Left lobe of liver (tissue), 2 donors: ENCODE measurements at regions not wholly inside any gene's neighbourhood (a gene's known extent, or its start where the extent isn't known, plus 50 kb on each side); places are given as distances from the start of the nearest gene placed in this dataset.
"Not testable (repeated sequence)": the region's sequence is repeated elsewhere in the genome, so short reads cannot be mapped to it uniquely, and the experiment has no call there.

Experiments
- ATAC-seq: fragments of 200-7000 bp; cut with Tn5 transposase; one replicate; pipeline ENCODE4 v1.9.1; 2020; ENCODE audit warnings: mild to moderate bottlenecking, moderate library complexity
- DNase-seq: peaks from one replicate; pipeline ENCODE4 v3.0.0-alpha.2; 2020; ENCODE audit warnings: low spot score
- donor health status: DM: no; HTN: no; CAD: no; lungs with moderate emphysema.
- donor health status: DM: no; HTN: yes; CAD: no.

GRCh38 chr4:130043732-130044160 lies 947.8 kb downstream of the C4orf33 start:
- DNase-seq (no peak), ATAC-seq (peak; percentile 88)

- DNase-seq (no peak), ATAC-seq (peak; percentile 42)
These were observed 949.0 kb downstream of the C4orf33 start for GRCh38 chr4:130044788-130045531.

DNA sequence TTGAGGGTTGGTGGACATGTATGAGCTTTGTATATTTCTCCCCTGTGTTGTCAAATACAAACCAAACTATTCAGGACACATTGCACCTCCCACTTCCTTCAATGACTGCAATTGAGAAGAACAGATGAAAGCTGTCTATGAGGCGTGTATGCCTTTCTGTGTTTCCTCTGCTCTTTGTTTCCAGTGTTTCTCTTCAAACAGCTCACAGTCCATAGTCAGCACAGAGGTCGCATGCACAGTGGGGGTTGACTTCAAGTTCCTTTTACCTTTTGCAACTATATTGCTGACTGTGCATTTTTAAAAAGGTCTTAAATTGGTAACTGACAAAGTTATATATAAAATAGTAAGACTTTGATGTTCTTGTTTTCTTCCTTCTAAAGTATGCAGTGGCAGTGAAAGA lies 957.8 kb downstream of the C4orf33 start:
- ATAC-seq = peak; percentile 89
- no peak for DNase-seq

DNA sequence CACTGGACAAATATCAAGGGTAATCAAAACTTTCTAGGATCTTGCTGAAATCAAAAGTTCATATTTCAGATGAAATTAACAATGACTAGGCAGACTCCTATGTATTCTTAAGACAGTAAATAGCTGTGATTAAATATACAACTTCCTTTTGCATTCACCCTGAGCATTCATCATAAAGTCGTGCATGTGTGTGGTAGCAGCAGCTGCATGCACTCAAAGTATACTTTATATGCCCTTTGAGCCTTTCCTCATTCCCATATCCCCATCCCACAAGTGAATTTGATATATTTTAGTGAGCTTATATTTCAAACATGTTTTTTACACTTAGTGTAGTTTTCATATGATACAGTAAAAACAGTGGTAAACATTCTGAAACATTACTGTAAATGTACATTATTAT lies 959.0 kb downstream of the C4orf33 start:
- DNase-seq = no peak
- no peak for ATAC-seq

DNA sequence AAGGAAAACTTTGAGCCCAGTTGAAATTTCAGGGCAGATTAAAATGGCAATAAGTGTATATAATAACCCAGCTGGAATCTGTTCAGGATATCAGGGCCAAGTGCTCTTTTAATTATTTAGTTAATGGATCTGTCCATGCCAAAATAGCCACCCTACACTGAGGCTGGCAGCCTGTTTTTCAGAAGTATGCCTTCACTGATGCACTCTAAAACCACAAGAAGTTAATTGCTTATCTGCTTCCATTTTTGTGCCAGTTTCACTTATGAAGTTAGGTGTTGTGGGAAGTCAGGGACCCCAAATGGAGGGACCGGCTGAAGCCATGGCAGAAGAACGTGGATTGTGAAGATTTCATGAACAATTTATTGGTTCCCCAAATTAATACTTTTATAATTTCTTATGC lies 960.3 kb downstream of the C4orf33 start:
- DNase-seq (no peak), ATAC-seq (no peak)

DNA sequence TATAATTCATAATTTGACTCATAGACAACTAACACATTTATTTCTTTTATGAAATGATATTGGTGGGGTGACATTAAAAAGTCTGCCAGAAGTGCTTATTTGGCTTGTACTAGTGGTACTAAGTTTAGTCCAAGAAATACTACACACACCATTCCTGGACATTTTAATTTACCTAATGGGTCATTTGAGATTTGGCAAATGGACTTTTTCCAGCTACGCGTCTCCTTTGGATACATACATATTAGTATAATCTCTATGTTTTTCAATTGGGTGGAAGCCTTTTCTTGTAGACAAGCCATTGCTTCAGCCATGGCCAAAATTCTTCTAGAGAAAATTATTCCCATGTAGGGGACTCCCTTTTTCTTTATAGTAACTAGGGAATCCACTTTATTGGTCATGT lies 968.5 kb downstream of the C4orf33 start:
- no peak for ATAC-seq

DNA sequence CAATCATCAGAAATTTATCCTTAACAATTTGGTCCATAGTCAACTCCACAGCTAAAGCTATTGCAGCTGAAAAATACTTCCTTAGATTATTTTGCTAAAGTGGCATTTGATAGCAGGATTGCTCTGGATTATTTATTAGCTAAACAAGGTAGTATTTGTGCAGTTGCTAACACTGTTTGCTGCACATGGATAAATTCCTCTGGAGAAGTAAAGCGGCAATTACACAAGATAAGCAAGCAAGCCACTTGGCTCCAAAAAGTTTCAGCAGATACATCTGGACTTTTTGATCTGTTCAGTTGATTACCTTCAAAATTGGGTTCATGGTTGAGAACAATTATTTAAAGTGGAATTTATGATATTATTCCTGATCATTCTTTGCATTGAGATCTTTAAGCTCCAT lies 971.5 kb downstream of the C4orf33 start:
- peak; percentile 84 for ATAC-seq
- no peak for DNase-seq

More for the DNA sequence above, 968.5 kb downstream of the C4orf33 start:
- DNase-seq = no peak

DNA sequence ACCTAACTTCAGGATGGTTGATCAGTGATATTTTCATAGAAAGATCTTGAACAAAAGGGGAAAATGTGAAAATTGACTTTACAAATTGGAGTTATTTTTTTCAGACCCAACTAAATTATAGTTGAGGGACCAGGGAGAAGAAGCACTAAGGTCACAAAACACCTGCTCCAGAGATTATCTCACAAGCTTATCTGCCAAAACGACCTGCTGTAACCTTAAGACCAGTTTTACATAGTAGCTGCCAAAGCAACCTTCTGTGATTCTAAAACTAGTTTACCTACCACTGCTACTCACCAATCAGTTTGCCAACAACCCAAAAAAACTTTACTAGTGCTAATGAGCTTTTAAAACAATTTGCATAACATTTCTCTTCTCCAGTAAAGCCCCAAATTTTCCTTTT lies 972.1 kb downstream of the C4orf33 start:
- no peak for DNase-seq
- ATAC-seq = peak; percentile 85

DNA sequence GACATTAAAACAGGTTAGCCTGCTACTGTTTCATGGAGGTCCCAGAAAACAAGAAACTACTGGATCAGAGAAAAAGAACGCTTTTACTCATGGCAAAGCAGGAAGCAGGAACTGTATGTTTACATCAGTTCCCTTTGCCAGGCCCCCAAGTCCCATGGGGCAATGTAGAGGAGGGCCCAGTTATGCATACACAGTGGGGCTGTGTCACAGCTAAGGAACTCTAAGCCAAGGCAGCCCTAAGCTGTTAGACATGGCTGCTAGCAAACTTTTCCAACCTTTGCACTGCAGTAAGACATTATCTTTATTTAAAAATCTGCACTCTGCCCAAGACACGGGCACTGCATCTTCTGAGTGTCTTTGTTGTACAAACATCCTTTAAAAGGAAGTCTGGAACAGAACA lies 975.8 kb downstream of the C4orf33 start:
- ATAC-seq (no peak), DNase-seq (no peak)

GRCh38 chr4:130073145-130073790 lies 977.3 kb downstream of the C4orf33 start:
- peak; percentile 95 for ATAC-seq
- DNase-seq = no peak

DNA sequence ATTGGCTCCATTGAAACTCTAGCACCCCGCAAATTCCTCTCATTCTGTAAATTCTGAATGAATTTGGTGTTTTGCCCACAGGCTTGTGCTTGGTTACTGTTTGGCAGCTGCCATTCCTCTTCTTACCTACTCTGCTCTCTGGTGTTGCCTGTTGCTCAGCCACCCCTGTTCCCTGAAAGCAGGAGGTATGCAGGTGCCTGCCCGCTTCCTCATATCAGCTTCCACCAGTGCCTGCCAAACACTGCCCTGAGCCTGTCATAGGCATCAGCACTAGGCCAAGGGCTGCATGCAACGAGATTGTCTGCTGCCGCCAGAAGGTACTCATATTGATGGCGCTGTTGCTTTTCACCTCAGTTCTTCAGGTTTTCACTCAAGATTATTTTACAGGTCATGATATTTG lies 978.1 kb downstream of the C4orf33 start:
- peak; percentile 76 for ATAC-seq
- DNase-seq = peak; percentile 66

GRCh38 chr4:130077275-130077674 lies 981.3 kb downstream of the C4orf33 start:
- no peak for ATAC-seq
- no peak for DNase-seq

DNA sequence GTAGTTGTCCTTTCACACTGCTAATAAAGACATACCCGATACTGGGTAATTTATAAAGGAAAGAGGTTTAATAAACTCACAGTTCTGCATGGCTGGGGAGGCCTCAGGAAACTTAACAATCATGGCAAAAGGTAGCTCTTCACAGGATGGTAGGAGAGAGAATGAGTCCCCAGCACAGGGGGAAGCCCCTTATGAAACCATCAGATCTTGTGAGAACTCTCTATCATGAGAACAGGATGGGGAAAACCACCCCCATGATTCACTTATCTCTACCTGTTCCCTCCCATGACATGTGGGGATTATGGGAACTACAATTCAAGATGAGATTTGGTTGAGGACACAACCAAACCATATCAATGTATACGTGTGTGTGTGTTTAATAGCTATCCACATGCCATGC lies 983.1 kb downstream of the C4orf33 start:
- not testable (repeated sequence) for DNase-seq, ATAC-seq

- peak; percentile 92 for ATAC-seq
- peak; percentile 51 for DNase-seq
These were observed 985.0 kb downstream of the C4orf33 start for GRCh38 chr4:130080872-130081451.

DNA sequence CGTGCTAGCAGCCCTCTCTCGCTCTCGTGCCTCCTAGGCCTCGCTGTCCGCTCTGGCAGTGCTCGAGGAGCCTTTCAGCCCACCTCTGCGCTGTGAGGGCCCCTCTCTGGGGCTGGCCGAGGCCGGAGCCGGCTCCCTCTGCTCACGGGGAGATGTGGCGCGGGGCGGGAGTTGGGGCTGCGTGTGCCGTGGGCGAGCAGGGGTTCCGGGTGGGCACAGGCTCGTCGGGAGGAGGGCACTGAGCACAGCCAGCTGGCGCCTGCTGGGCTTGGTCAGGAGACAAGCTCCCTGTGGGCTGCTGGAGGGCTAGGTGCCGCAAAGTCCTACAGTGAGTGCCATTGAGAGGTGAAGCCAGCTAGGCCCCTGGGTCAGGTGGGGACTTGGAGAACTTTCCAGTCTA lies 994.5 kb downstream of the C4orf33 start:
- no peak for ATAC-seq
- DNase-seq = no peak

DNA sequence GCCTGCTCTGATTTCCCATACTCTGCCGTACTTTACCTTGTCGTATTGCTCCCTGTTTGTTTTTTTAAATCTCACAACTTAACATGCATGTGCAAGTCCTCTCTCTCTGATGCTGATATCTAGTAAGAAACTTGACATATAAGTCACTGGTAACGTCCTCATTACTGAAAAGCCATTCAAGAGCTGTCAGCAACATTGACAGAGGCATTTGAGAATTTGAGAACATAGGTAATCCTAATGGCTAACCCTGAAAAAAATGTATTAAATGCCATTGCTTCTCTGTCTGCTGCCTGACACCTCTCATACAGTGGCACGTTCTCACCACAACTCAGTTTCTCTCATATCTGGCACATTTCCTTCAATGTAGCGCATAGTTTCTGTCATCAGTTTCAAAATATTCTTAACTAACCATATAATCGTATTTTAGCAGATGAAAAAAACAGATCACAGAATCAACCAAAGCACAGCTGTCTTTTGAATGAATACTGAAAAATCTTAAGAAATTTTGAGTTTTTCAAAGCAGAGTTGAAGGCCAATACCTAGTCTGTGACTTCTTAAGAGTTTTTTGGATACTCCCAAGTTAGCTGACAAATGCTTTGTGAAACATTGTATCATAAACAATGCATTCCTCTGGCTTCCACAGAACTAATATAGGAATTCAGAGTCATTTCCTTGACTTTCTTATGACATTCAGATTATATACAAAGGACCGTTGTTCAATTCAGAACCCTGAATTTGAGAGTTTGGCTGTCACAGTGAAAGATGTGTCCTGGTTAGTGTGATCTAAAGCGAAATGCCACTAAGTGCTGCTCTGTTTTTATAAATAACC lies 996.4 kb downstream of the C4orf33 start:
- DNase-seq (no peak), ATAC-seq (no peak)

DNA sequence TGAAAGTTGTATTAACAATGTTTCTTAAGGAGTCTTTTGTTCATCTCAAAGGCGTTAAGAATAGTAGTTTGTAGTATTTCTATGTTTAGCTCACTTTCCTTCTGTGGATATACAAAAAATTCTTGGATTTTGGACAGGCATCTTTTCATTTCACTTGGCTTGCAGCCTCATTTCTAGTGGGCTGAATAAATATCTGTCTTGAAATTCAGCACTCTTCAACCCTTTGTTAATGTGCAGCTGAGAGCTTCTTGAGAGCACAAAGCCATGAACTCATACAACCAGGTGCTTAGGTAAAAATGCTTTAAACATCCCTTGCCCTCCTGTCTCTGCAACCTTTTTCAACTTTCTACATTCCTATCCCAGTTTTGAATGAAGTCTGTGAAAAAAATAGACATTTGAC lies 1003.2 kb downstream of the C4orf33 start:
- ATAC-seq (no peak), DNase-seq (no peak)

GRCh38 chr4:130110189-130110588 lies 1014.2 kb downstream of the C4orf33 start:
- ATAC-seq = no peak

DNA sequence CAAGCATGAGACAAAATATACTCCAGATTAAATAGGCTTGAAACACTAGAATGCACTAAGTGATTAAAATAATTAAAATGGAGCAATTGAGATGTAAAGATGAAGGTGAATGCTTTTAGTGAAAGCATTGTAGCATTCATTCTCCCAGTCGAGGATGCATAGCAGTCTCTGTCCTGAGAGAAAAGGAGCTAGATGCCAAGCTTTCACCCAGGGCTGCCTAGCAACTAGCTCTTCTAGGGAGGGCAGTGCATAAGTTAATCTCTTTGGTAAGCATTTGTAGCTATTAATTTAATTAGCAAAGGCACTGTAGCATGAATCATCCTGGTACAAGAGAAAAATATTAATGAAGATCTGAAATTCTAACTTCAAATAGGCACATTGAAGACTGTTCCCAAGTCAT lies 1014.8 kb downstream of the C4orf33 start:
- ATAC-seq = no peak
- no peak for DNase-seq

More at GRCh38 chr4:130110189-130110588, 1014.2 kb downstream of the C4orf33 start:
- DNase-seq = no peak

- no peak for DNase-seq
These were observed 1028.1 kb downstream of the C4orf33 start for GRCh38 chr4:130124066-130124465.

DNA sequence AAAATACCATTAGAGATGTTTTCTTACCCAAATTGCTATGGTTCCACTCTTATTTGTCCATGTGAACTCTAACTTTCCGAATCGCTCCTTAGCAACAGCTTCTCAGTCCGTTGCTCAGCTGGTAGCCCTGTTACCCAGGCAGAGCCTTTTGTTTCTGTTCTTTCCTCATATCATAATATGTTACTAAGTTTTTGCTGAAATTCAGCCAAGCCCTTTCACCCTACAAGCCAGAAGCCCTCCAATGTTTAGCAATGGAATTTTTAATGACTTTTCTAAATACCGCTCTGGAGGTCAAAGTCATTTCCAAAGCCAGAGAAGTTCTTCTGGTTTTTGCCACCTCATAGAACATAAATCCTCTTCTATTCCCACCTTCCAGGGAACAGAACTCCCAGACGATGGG lies 1029.5 kb downstream of the C4orf33 start:
- DNase-seq (no peak), ATAC-seq (no peak)

More at GRCh38 chr4:130124066-130124465, 1028.1 kb downstream of the C4orf33 start:
- ATAC-seq = no peak
